BJ (cell line): ENCODE measurements at regions not wholly inside any gene's neighbourhood (a gene's known extent, or its start where the extent isn't known, plus 50 kb on each side); places are given as distances from the start of the nearest gene placed in this dataset.

Experiments used
- CTCF ChIA-PET: fragments of 350-600 bp; formaldehyde crosslinking; extraction: SDS; loops from one replicate; lab custom pipeline; 2021; ENCODE audit warnings: antibody characterized with exemption, inconsistent platforms; lab: Yijun Ruan, JAX
- POLR2A ChIA-PET: fragments of 300-600 bp; sonication (Branson Sonifier 250); formaldehyde crosslinking; extraction: SDS; loops from one replicate; lab custom pipeline; 2021; ENCODE audit warnings: antibody characterized with exemption; lab: Charles Lee
- DNase-seq: peaks from one replicate; pipeline ENCODE4 v3.0.0-alpha.2; 2011; ENCODE audit warnings: low read depth
- H3K27me3 ChIP-seq: 2 replicates; pipeline ENCODE4 v1.6.0; 2011; ENCODE audit warnings: low read length; ENCODE audit not compliant: control insufficient read depth, insufficient read depth
- H3K36me3 ChIP-seq: 2 replicates; pipeline ENCODE4 v1.5.1; 2011; ENCODE audit warnings: low read length; ENCODE audit not compliant: control insufficient read depth, insufficient read depth
- H3K4me3 ChIP-seq: 2 replicates; pipeline ENCODE4 v1.5.1; 2011; ENCODE audit warnings: low read depth, mild to moderate bottlenecking, control low read depth, low read length
- CTCF ChIP-seq: IDR thresholded peaks from 2 replicates; pipeline ENCODE4 v1.5.1; 2011; ENCODE audit warnings: low read depth, mild to moderate bottlenecking, control low read depth, inconsistent platforms, low read length, moderate library complexity; ENCODE audit not compliant: insufficient read depth

DNA sequence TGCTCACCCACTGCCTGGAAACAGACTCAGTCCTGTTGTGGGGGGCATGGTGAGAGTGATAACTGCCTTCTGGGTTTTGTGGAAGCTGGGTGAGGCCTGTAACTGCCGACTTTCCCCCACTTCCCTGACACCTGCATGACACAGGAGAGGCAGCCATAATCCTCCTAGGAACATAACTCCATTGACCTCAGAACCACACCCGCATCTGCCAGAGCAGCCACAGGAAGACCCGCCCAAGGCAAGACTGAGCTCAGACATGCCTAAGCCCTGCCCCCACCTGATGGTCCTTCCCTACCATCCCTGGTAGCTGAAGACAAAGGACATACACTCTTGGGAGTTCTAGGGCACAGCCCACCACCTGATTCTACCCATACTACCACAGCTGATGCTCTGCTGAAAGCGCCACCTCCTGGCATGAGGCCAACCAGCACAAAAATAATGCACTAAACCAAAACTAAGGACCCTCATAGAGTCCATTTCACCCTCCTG lies 326.7 kb downstream of the RBM26 start:
- CTCF ChIA-PET: no interaction called here
- TF ChIP-seq CTCF: no peak
- Histone ChIP-seq H3K27me3 (no peaks in the 10 kb centered on the region), H3K4me3 (no peak overlapping the region), H3K36me3 (no peaks in the 10 kb centered on the region)
- no peak for DNase-seq
- POLR2A ChIA-PET: no interaction called here

DNA sequence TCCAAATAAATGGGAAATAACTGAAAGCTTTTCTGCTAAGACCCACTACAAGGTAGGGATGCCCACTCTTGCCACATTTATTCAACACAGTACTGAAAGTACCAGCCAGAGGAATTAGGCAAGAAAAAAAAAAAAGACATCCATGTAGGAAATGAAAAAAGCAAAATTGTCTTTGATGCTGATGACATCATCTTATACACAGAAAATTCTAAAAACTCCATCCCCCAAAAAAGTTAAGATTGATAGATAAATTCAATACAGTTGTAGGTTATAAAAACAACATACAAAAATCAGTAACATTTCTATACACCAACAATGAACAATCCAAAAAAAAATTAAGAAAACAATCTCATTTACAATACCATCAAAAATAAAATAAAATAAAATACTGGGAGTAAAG lies 330.4 kb downstream of the RBM26 start:
- Histone ChIP-seq H3K36me3 (no peaks in the 10 kb centered on the region), H3K4me3 (no peak overlapping the region), H3K27me3 (no peaks in the 10 kb centered on the region)
- DNase-seq: no peak
- TF ChIP-seq CTCF: no peak
- ChIA-PET CTCF (no interaction called here), POLR2A (no interaction called here)

GRCh38 chr13:79070343-79070974 lies 335.6 kb downstream of the RBM26 start:
- DNase-seq: no peak
- no peaks in the 10 kb centered on the region for H3K27me3 ChIP-seq
- TF ChIP-seq CTCF: no peak
- no peaks in the 10 kb centered on the region for H3K36me3 ChIP-seq
- ChIA-PET CTCF (no interaction called here), POLR2A (no interaction called here)
- no peak overlapping the region for H3K4me3 ChIP-seq

GRCh38 chr13:79062291-79062690 lies 343.8 kb downstream of the RBM26 start:
- H3K4me3 ChIP-seq: no peak overlapping the region
- H3K36me3 ChIP-seq: no peaks in the 10 kb centered on the region
- CTCF ChIA-PET: no interaction called here
- no peak for DNase-seq
- TF ChIP-seq CTCF: no peak
- POLR2A ChIA-PET: no interaction called here
- no peaks in the 10 kb centered on the region for H3K27me3 ChIP-seq

- TF ChIP-seq CTCF: no peak
- Histone ChIP-seq H3K4me3 (no peak overlapping the region), H3K36me3 (no peaks in the 10 kb centered on the region), H3K27me3 (no peaks in the 10 kb centered on the region)
- CTCF ChIA-PET: no interaction called here
- POLR2A ChIA-PET: no interaction called here
- no peak for DNase-seq
Measured at GRCh38 chr13:79060216-79060615, 345.8 kb downstream of the RBM26 start.
